ENCODE measurements at regions not wholly inside any gene's neighbourhood (a gene's known extent, or its start where the extent isn't known, plus 50 kb on each side); places are given as distances from the start of the nearest gene placed in this dataset.

GRCh38 chr17:33460781-33461450 lies 167.8 kb upstream of the ASIC2 start:
- Histone ChIP-seq H3K4me1 (no peaks in the 10 kb centered on the region), H3K9me3 (no peaks in the 10 kb centered on the region), H3K27ac (no peak overlapping the region), H3K4me3 (no peak overlapping the region), H3K27me3 (no peaks in the 10 kb centered on the region), H3K36me3 (no peaks in the 10 kb centered on the region)
- no peak for TF ChIP-seq POLR2A (IDR thresholded peaks at IDR 0.05)
- no peak for TF ChIP-seq CTCF (IDR thresholded peaks at IDR 0.05)
- no peak for DNase-seq

GRCh38 chr17:33463887-33464286 lies 170.8 kb upstream of the ASIC2 start:
- Histone ChIP-seq H3K4me3 (no peak overlapping the region), H3K27ac (no peak overlapping the region), H3K9me3 (no peaks in the 10 kb centered on the region), H3K4me1 (no peaks in the 10 kb centered on the region), H3K36me3 (no peaks in the 10 kb centered on the region), H3K27me3 (no peaks in the 10 kb centered on the region)
- DNase-seq, result no peak
- no peak for TF ChIP-seq CTCF (IDR thresholded peaks at IDR 0.05)
- TF ChIP-seq POLR2A (IDR thresholded peaks at IDR 0.05), result no peak

GRCh38 chr17:33464669-33465280 lies 171.7 kb upstream of the ASIC2 start:
- H3K27ac ChIP-seq, result no peak overlapping the region
- H3K36me3 ChIP-seq, result no peaks in the 10 kb centered on the region
- H3K4me3 ChIP-seq, result no peak overlapping the region
- no peaks in the 10 kb centered on the region for H3K27me3 ChIP-seq
- no peak for DNase-seq
- no peaks in the 10 kb centered on the region for H3K9me3 ChIP-seq
- no peak for TF ChIP-seq CTCF (IDR thresholded peaks at IDR 0.05)
- TF ChIP-seq POLR2A (IDR thresholded peaks at IDR 0.05), result no peak
- H3K4me1 ChIP-seq, result no peaks in the 10 kb centered on the region

GRCh38 chr17:33469421-33469820 lies 176.3 kb upstream of the ASIC2 start:
- Histone ChIP-seq H3K4me3 (no peak overlapping the region), H3K4me1 (no peaks in the 10 kb centered on the region), H3K27ac (no peak overlapping the region), H3K36me3 (no peaks in the 10 kb centered on the region), H3K27me3 (no peaks in the 10 kb centered on the region), H3K9me3 (no peaks in the 10 kb centered on the region)
- TF ChIP-seq CTCF (IDR thresholded peaks at IDR 0.05), result no peak
- DNase-seq, result no peak

GRCh38 chr17:33469911-33470310 lies 176.8 kb upstream of the ASIC2 start:
- TF ChIP-seq POLR2A (IDR thresholded peaks at IDR 0.05) (no peak), CTCF (IDR thresholded peaks at IDR 0.05) (no peak)
- DNase-seq, result no peak
- Histone ChIP-seq H3K4me3 (no peak overlapping the region), H3K4me1 (no peaks in the 10 kb centered on the region), H3K27me3 (no peaks in the 10 kb centered on the region), H3K9me3 (no peaks in the 10 kb centered on the region), H3K36me3 (no peaks in the 10 kb centered on the region), H3K27ac (no peak overlapping the region)

Measured in Peyer's patch (tissue), 4 donors.